Midbrain (tissue), 1 donor: ENCODE measurements at regions not wholly inside any gene's neighbourhood (a gene's known extent, or its start where the extent isn't known, plus 50 kb on each side); places are given as distances from the start of the nearest gene placed in this dataset.

Source experiments
- DNase-seq: peaks from one replicate; lab custom pipeline; 2025; lab: John Stamatoyannopoulos, UW

DNA sequence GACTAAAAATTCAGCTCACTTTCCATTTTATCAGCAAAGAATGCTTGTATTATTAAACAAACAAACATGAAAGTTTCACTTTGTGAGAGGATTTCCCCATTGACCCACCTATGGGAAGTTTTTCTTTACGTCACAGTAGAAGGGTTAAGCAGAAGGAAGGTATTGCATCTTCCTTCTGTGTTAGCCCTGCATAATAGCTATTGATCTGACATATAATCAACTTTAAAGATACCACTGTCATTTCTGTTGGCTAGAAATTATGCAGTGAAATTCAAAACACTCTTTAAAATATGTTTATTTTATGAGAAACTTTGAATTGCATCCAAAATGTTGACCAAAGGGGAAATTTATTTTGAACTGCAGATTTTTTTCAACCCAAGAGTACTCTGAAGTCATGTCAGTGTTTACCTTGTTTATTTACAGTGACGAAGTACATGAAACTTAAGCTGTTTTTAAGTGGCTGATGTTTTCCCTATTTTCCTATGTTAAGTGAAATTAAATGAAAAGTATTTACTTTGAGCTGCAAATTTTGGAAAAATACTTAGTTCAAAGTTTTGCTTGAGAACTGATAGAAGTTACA is 566.4 kb downstream of the ZEB2 start:
- no peak for DNase-seq

DNA sequence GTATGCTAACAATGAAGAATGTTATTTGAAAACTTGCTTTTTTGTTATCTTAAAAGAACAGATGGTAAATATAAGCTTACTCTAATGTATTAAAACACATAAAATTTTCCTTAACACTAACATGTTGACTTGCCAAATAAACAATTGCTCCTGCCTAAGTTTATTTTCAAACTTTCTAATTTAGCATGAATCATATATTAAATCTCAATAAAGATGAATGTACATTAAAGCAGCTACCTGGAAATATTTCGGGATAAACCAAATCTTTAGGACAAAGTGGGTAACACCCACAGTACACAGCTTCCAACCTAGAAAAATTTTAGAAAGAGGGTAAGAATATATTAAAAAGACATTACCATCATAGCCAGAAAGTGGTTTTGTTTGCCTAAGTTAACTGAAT is 567.4 kb downstream of the ZEB2 start:
- DNase-seq, result no peak

- no peak for DNase-seq
These were observed 569.2 kb downstream of the ZEB2 start for GRCh38 chr2:143950704-143951103.

DNA sequence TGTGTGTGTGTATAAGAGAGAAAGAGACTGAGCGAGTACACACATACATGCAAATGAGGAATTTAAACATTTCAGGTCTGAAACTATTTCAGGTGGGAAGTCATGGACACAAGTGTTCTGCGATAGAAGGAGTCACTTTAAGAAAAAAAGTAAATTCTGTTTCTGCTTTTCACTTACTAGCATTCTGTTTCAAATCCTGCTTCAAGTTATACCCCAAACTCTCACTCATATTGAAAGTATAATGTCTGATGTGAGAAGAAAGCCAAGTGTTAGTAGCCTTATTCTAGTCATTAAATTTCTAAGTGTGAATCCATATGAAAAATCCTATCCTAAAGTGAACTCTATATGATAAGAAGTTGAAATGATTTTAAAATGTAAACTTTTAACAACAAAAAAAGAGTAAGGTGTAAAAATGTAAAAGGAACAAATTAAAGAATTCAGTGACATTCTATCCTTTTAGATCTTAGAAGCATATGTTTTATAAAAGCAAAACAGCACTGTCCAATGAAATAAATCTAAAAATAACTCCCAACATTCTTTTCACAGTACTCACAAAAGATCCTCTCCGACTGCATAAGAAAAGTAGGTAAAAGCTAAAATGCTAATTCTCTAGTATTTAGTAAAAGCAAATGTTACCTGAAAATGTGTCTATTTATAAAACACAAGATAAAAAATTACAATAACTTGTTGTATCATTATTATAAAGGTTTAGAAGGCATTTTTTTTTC is 570.6 kb downstream of the ZEB2 start:
- DNase-seq, result no peak

DNA sequence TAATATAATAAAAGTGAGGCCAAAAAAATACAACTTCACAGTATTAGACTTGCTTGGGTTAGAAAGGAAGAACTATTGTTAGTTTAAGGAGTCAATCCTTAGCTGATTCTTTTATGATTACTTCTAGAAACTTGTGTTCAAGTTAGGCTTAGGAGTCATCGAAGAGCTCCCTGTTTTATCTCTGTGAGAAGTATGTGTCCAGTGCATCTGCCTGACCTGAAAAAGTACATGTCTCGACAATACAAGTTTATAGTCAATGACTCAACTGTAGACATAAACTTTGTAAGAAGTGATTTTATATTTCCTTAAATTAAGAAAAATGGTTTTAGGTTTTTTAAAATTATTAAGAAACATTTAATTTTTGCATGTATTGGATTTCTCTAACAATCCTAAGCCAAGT is 571.2 kb downstream of the ZEB2 start:
- no peak for DNase-seq

DNA sequence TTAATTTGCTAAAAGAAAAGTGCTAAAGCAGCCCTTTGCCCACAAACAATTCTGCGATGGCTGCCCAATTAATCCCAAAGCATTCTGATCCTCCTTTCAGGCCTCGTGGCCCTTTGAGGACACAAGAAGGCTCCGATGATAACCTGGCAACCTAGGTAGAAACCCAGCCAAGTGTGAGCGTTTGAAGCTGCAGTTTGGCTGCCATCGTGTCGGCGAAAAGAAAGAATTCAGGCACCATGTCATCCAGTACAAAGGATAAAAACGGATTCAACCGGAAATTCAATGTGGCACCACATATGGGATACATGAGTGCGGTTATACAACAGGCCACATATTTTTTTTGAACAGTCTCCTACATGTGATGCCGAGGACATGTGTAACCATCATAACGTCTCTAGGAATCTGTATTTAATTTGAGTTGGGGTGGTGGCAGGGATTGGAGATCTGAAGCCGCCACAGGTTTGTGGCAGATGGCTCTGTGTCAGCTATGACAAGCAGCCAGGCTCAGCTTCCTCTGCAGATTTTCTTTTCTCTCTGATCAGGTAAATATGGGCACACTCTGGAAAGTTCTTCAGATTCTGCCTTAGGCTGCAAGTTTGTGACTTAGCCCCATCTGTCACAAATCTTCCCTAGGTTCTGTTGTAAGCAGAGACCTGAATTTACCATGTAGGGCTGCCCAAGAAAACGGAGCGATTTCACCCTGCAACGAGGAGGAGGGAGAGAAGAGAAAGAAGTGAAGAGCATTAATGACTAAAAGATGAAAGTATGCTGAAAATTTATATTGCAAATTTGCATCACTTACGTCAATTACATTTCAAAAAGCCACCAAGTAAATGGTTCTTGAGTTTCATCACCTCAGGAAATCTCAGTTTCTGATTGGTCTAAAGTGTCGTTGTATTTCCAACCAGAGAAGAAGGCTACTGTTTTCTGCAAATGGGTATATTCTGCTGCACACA is 573.2 kb downstream of the ZEB2 start:
- no peak for DNase-seq

GRCh38 chr2:143942486-143942885 is 577.4 kb downstream of the ZEB2 start:
- DNase-seq, result no peak

DNA sequence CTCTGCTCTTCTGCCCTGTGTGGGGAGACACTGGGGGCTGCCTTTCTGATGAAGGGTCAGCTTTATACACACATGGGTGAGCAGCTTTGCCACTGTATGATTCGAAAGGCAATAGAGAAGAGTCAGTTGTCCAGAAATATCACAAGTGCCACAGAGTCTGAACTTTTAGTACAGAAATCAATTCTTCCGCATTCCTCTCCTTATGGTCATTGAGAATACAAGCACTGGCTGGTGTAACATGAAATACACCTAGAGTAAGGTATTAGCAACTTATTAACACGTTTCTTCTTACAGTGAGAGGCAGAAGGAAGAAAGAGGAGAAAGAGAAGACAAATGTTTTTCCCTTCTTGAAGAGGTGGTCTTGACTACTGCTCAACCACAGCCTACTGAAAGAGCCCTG is 579.2 kb downstream of the ZEB2 start:
- DNase-seq, result no peak

DNA sequence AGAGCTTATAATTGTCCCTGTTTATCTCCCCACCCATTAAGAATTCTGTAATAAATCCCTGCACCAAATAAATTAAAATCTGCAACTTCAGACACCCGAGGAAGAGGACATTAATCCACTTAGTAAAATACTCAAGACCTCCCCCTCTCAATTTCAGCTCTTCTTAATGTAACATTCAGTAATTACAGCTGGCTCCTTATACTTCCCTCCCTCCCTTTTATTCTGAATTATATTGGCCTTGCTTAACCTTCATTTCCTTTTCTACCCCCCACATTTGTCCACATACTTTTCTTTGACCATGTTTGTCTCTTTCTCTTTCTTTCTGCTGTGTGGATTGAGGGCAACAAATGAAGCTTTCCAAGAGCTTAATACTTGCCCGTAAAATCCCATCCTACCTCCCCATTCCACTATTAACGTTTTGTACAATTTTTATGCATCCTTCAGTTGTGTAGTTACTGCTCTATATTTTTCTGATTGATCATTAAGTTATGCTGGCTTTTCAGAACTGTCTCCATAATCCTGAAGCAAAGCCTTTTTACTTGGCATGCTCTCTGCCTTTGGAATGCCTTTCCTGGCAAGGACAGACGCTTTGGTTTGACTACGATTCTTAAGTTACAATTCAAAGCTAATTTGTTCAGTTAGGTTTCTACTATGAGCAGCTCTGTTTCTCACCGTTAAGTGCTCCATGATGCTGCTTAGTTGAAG is 580.1 kb downstream of the ZEB2 start:
- DNase-seq, result no peak

GRCh38 chr2:143937723-143938350 is 582.1 kb downstream of the ZEB2 start:
- no peak for DNase-seq

GRCh38 chr2:143936848-143937722 is 582.8 kb downstream of the ZEB2 start:
- DNase-seq, result peak; percentile 33

DNA sequence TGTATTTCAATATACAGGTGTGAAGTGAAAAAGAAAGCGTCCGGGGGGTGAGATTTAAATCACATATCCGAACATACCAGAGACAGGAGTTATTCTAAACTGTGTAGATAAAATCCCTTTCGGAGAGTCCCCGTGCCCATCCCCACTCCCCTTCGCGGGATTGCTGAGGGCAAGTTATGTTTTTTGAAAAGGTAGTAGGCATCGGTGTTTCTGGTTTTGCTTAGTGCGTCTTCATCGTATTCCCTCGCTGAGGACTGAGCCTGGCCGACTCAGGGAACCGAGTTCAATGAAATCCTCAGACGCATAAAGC is 583.4 kb downstream of the ZEB2 start:
- no peak for DNase-seq

DNA sequence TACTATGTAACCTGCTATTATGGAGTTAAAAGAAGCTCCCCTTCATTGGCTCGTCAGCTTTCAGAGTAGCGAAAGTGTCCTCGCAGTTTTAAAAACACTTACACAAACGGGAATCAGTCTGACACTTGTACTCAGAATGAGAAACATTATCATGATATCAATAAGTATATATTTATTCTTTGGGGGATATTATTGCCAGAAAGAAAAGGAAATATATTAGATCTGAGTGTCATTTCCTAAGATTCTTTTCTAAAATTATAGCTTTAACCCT is 584.5 kb downstream of the ZEB2 start:
- DNase-seq, result no peak

GRCh38 chr2:143934626-143935481 is 585.1 kb downstream of the ZEB2 start:
- no peak for DNase-seq

DNA sequence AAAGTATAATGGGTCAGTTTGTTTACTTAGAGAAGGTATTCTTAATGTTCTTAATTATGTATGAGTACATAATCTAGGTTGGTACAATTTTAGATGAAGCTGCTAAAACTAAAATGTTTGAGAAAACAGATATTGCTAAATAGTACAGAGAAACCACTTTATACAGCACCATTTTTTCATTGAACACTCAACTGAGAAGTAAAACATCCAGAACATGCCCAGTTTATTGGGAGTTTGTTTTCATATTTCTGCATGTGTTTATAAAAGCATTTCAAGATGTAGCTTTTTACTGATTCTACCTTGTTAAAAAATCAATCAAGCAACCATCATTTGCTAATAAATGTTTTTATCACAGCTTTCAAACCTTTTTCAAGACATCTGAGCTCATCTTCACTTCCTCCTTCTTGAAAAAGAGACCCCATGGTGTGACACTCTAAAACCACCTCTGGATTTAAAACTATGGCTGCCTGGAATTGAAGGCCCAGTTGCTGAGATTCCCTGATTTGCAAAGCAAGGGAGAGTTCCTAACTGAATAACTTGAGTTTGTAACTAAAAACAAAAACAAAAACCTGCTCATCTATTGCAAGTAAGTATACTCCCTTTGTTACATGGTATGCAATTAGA is 585.9 kb downstream of the ZEB2 start:
- no peak for DNase-seq

DNA sequence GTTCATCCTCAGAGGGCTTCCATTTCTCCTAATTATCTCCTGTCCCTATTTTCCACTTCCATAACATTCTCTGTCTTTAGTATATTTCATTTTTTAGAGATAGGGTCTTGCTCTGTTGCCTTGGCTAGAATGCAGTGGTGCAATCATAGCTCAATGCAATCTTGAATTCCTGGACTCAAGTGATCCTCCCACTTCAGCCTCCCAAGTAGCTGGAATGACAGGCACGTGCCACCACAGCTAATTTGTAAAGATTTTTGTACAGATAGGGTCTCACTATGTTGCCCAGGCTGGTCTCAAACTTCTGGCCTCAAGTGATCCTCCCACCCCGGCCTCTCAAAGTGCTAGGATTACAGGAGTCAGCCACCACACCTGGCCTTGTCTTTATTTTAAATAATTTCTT is 589.0 kb downstream of the ZEB2 start:
- DNase-seq, result no peak

DNA sequence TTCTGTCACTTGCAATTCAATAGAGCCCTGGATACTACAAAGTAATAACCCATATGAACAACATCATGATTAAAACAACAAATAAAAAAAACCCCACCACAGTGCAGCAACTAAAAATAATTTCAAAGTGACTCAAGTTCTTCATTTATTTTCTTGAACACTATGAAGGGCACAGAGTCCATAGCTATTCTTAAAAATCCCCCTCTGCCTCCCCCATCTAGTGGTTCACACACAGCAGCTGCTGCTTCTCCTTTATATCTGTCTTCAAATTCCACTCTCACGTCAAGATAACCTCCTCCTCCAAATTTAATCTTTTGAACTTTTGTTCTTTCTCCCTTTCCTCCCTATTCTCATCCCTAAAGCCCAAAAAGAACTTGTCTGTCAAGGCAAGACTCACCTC is 591.3 kb downstream of the ZEB2 start:
- DNase-seq, result no peak

DNA sequence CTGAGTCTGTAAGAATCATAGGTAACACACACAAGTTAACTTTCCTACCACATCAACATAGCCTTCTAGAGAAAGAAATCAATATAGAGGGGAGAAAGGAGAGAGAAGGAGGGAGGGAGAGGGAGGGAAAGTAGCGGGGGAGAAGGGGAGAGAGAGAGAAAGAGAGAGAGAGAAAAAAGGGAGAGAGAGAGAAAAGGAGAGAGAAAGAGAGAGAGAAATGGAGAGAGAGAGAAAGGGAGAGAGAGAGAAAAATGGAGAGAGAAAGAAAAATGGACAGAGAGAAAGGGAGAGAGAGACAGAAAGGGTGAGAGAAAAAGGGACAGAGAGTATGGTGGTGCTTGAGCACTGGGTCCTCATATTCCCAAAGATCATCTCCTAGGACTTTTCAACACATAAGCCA is 591.7 kb downstream of the ZEB2 start:
- no peak for DNase-seq

- no peak for DNase-seq
These were observed 593.2 kb downstream of the ZEB2 start for GRCh38 chr2:143926736-143927135.
